Stomach (tissue), 4 donors: ENCODE measurements at regions not wholly inside any gene's neighbourhood (a gene's known extent, or its start where the extent isn't known, plus 50 kb on each side); places are given as distances from the start of the nearest gene placed in this dataset.

Experiments
- EP300 ChIP-seq: sonication (generic); formaldehyde crosslinking; IDR thresholded peaks from one replicate; pipeline ENCODE4 v1.6.1; 2017; ENCODE audit warnings: antibody characterized with exemption
- TF ChIP-seq, protein P1 (sequence below), 7 experiments: fragments of 450-650 bp in 4 of 7; fragments of 200-600 bp in 3 of 7; sonication (generic) in 3 of 7; IDR thresholded peaks; one replicate each; pipeline ENCODE4 v1.5.1; 2016 to 2019; ENCODE audit warnings: antibody characterized with exemption in 7 of 7, control low read depth in 2 of 7, mild to moderate bottlenecking in 1 of 7

GRCh38 chr3:182693723-182694122 is 99.6 kb upstream of the ATP11B start:
- TF ChIP-seq, protein P1, sequence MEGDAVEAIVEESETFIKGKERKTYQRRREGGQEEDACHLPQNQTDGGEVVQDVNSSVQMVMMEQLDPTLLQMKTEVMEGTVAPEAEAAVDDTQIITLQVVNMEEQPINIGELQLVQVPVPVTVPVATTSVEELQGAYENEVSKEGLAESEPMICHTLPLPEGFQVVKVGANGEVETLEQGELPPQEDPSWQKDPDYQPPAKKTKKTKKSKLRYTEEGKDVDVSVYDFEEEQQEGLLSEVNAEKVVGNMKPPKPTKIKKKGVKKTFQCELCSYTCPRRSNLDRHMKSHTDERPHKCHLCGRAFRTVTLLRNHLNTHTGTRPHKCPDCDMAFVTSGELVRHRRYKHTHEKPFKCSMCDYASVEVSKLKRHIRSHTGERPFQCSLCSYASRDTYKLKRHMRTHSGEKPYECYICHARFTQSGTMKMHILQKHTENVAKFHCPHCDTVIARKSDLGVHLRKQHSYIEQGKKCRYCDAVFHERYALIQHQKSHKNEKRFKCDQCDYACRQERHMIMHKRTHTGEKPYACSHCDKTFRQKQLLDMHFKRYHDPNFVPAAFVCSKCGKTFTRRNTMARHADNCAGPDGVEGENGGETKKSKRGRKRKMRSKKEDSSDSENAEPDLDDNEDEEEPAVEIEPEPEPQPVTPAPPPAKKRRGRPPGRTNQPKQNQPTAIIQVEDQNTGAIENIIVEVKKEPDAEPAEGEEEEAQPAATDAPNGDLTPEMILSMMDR (IDR thresholded peaks at IDR 0.05): no peak
- TF ChIP-seq EP300: no peak
